ENCODE measurements at regions not wholly inside any gene's neighbourhood (a gene's known extent, or its start where the extent isn't known, plus 50 kb on each side); places are given as distances from the start of the nearest gene placed in this dataset.

DNA sequence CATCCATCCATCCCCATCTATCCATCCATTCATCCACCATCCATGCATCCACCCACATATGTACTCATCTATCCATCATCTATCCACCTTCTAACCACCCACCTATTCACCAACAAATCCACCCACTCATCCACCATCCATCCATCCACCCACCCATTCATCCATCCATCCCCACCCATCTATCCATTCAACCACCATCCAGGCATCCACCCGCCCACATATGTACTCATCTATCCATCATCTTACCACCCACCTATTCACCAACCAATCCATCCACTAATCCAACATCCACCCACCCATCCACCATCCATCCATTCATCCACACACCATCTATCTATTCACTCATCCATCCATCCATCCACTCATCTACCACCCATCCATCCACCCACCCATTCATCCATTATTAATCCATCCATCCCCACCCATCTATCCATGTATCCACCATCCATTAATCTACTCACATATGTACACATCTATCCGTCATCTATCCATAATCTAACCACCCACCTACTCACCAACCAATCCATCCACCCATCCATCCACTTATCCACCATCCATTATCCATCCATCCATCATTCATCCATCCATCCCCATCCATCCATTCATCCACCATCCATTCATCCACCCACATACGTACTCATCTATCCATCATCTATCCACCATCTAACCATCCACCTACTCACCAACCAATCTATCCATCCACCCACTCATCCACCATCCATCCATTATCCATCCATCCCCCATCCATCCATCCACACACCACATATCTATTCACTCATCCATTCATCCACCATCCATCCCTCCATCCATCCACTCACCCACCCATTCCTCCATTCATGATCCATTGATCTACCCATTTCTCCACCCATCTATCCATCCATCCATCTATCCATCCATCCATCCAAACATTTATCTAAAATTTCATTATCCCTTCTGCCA lies 940.0 kb downstream of the BRD1 start:
- Histone ChIP-seq H4K20me1 (ENCODE audit: insufficient read depth) (no peaks in the 10 kb centered on the region), H3F3A (ENCODE audit: insufficient read depth) (no peaks in the 10 kb centered on the region), H3K9me2 (ENCODE audit: insufficient read depth) (no peaks in the 10 kb centered on the region), H3K4me1 (ENCODE audit: insufficient read depth) (no peaks in the 10 kb centered on the region), H3K27ac (no peak overlapping the region), H3K79me2 (ENCODE audit: insufficient read depth) (no peaks in the 10 kb centered on the region), H3K27me3 (replicated peaks; ENCODE audit: insufficient read depth) (no peaks in the 10 kb centered on the region), H3K36me3 (ENCODE audit: low read depth) (no peaks in the 10 kb centered on the region), H3K9me3 (ENCODE audit: low read depth) (no peaks in the 10 kb centered on the region), H3K9ac (no peak overlapping the region), H2AFZ (no peak overlapping the region), H3K4me3 (no peak overlapping the region), H3K4me2 (ENCODE audit: unreplicated experiment) (no peak overlapping the region)
- WGBS, 2 experiments (ENCODE audit: low coverage in 1 of 2, low lambda C conversion rate in 2 of 2, missing lambda C conversion rate in 2 of 2), result 39 to 56% methylated on average over 2 to 3 of the region's 3 CpGs
- DNase-seq, result no peak
- TF ChIP-seq EZH2 (IDR thresholded peaks at IDR 0.05; ENCODE audit: insufficient read depth, poor library complexity, severe bottlenecking) (no peak), EZH2phosphoT487 (IDR thresholded peaks at IDR 0.05; ENCODE audit: insufficient read depth, low read depth) (no peak)
- in situ Hi-C loops (cut with MboI), result no loop called here

DNA sequence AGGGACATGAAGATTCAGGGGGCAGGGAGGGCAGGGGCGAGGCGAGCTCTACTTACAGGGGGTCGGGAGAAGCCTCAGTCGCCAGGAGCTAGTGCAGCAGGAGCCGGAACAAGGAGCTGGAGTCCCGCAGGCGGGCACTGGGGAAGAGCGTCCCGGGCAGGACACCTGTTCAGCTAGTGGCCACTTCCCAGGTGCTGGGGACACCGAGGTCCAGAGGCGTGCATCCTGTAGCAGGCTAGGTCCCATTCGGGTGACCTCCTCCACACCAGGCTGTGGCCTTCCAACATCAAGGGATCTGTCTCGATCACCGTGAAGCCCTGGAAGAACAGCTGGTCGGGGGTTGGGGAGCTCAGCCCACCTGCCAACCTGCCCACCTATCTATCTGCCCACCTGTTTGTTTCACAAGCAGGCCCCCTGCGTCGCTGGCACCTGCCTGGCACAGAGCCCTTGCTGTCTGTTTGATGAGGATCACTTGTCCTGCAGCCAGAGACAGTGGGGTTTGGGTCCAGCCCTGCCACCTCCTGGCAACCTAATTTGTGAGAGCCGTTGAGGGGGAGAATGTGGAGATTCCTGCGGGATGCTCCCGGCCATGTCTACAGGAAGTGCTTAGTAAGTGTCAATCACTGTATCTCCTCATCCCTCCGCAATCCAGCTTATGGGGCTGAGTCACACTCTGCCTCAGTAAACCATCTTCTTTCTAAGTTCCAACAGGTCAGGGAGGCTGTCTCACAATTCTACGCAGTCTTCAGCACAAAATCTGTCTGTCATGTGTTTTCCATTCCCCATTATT lies 940.9 kb downstream of the BRD1 start:
- TF ChIP-seq EZH2 (IDR thresholded peaks at IDR 0.05; ENCODE audit: insufficient read depth, poor library complexity, severe bottlenecking), result no peak
- TF ChIP-seq EZH2phosphoT487 (IDR thresholded peaks at IDR 0.05; ENCODE audit: insufficient read depth, low read depth), result no peak
- Histone ChIP-seq H2AFZ (no peak overlapping the region), H3K9ac (no peak overlapping the region), H3K27ac (no peak overlapping the region), H3K27me3 (replicated peaks; ENCODE audit: insufficient read depth) (no peaks in the 10 kb centered on the region), H3K9me2 (ENCODE audit: insufficient read depth) (no peaks in the 10 kb centered on the region), H3K79me2 (ENCODE audit: insufficient read depth) (no peaks in the 10 kb centered on the region), H3F3A (ENCODE audit: insufficient read depth) (no peaks in the 10 kb centered on the region), H3K9me3 (ENCODE audit: low read depth) (no peaks in the 10 kb centered on the region), H3K4me2 (ENCODE audit: unreplicated experiment) (no peak overlapping the region), H4K20me1 (ENCODE audit: insufficient read depth) (no peaks in the 10 kb centered on the region), H3K4me3 (no peak overlapping the region), H3K4me1 (ENCODE audit: insufficient read depth) (no peaks in the 10 kb centered on the region), H3K36me3 (ENCODE audit: low read depth) (no peaks in the 10 kb centered on the region)
- in situ Hi-C loops (cut with MboI), result no loop called here
- WGBS, 2 experiments (ENCODE audit: low coverage in 1 of 2, low lambda C conversion rate in 2 of 2, missing lambda C conversion rate in 2 of 2), result 50 to 56% methylated on average over 22 of the region's 22 CpGs
- no peak for DNase-seq

DNA sequence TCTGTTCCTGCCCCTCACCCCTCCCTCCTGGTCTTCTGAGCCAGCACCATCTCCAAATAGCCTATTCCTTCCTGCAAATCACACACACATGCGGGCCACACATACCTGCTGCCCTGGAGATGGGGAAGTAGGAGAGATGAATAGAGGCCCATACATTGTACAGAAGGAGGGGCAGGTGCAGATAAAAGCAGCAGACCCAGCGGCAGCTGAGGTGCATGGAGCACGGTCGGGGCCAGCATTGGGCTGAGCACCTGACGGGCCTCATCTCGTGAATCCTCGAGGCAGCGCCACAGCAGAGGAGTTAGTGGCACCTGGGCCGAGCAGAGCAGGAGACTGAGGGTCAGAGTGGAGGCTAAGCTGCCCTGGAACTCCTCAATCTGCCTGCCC lies 941.8 kb downstream of the BRD1 start:
- Histone ChIP-seq H3F3A (ENCODE audit: insufficient read depth) (no peaks in the 10 kb centered on the region), H3K4me3 (no peak overlapping the region), H2AFZ (no peak overlapping the region), H3K9me2 (ENCODE audit: insufficient read depth) (no peaks in the 10 kb centered on the region), H4K20me1 (ENCODE audit: insufficient read depth) (no peaks in the 10 kb centered on the region), H3K27ac (no peak overlapping the region), H3K4me1 (ENCODE audit: insufficient read depth) (no peaks in the 10 kb centered on the region), H3K79me2 (ENCODE audit: insufficient read depth) (no peaks in the 10 kb centered on the region), H3K36me3 (ENCODE audit: low read depth) (no peaks in the 10 kb centered on the region), H3K4me2 (ENCODE audit: unreplicated experiment) (no peak overlapping the region), H3K9ac (no peak overlapping the region), H3K9me3 (ENCODE audit: low read depth) (no peaks in the 10 kb centered on the region), H3K27me3 (replicated peaks; ENCODE audit: insufficient read depth) (no peaks in the 10 kb centered on the region)
- TF ChIP-seq EZH2 (IDR thresholded peaks at IDR 0.05; ENCODE audit: insufficient read depth, poor library complexity, severe bottlenecking) (no peak), EZH2phosphoT487 (IDR thresholded peaks at IDR 0.05; ENCODE audit: insufficient read depth, low read depth) (no peak)
- WGBS, 2 experiments (ENCODE audit: low coverage in 1 of 2, low lambda C conversion rate in 2 of 2, missing lambda C conversion rate in 2 of 2), result 56 to 63% methylated on average over 9 of the region's 9 CpGs
- DNase-seq, result no peak
- in situ Hi-C loops (cut with MboI), result no loop called here

DNA sequence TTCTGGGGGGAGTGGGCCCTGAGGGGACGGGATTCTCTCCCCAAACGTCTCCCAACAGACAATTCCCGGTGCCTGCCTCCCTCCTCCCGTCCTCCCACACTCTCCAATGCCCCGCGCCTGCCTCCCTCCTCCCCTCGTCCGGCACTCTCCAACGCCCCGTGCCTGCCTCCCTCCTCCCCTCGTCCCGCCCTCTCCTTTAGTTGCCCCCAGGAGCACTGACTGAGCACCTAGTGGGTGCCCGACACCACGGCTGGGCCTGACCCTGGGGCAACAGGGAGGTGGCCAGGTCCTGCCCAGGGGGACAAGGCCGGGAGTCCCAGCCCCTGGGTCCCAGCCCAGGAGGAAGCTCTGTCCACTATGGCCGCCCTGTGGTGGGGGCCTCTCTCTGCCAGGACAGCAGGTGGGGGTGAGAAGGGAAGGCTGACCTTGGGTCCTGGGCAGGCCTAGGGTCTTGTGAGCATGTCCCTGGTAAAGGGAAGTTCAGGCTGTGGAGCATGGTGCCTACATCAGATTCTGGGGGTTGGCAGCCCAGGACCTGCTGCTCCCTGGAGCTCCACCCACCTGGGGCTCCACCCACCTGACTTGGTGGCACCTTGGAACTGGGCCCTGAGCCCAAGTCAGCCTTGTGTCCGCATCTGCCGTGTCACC lies 942.3 kb downstream of the BRD1 start:
- Histone ChIP-seq H3F3A (ENCODE audit: insufficient read depth) (no peaks in the 10 kb centered on the region), H3K79me2 (ENCODE audit: insufficient read depth) (no peaks in the 10 kb centered on the region), H3K27ac (no peak overlapping the region), H2AFZ (no peak overlapping the region), H3K36me3 (ENCODE audit: low read depth) (no peaks in the 10 kb centered on the region), H3K27me3 (replicated peaks; ENCODE audit: insufficient read depth) (no peaks in the 10 kb centered on the region), H3K9me3 (ENCODE audit: low read depth) (no peaks in the 10 kb centered on the region), H3K4me1 (ENCODE audit: insufficient read depth) (no peaks in the 10 kb centered on the region), H3K9me2 (ENCODE audit: insufficient read depth) (no peaks in the 10 kb centered on the region), H3K4me3 (no peak overlapping the region), H3K4me2 (ENCODE audit: unreplicated experiment) (no peak overlapping the region), H3K9ac (no peak overlapping the region), H4K20me1 (ENCODE audit: insufficient read depth) (no peaks in the 10 kb centered on the region)
- in situ Hi-C loops (cut with MboI), result no loop called here
- no peak for DNase-seq
- 45 to 53% methylated on average over 8 to 18 of the region's 18 CpGs for WGBS, 2 experiments (ENCODE audit: low coverage in 1 of 2, low lambda C conversion rate in 2 of 2, missing lambda C conversion rate in 2 of 2)
- TF ChIP-seq EZH2phosphoT487 (IDR thresholded peaks at IDR 0.05; ENCODE audit: insufficient read depth, low read depth) (no peak), EZH2 (IDR thresholded peaks at IDR 0.05; ENCODE audit: insufficient read depth, poor library complexity, severe bottlenecking) (no peak)
